Smooth muscle cell of the brain vasculature (primary cell): ENCODE measurements at regions not wholly inside any gene's neighbourhood (a gene's known extent, or its start where the extent isn't known, plus 50 kb on each side); places are given as distances from the start of the nearest gene placed in this dataset.

Experiments used
- DNase-seq: peaks from one replicate; pipeline ENCODE4 v3.0.0-alpha.2; 2012; ENCODE audit warnings: low read depth, low spot score

- DNase-seq: no peak
These were observed 139.3 kb upstream of the COL5A1 start for GRCh38 chr9:134502266-134502791.

GRCh38 chr9:134502809-134503211 is 138.8 kb upstream of the COL5A1 start:
- peak; percentile 92 for DNase-seq

GRCh38 chr9:134503301-134504105 is 138.1 kb upstream of the COL5A1 start:
- DNase-seq: no peak

GRCh38 chr9:134504106-134504385 is 137.6 kb upstream of the COL5A1 start:
- no peak for DNase-seq

- no peak for DNase-seq
These were observed 136.6 kb upstream of the COL5A1 start for GRCh38 chr9:134505032-134505431.

GRCh38 chr9:134509281-134509680 is 132.3 kb upstream of the COL5A1 start:
- no peak for DNase-seq

GRCh38 chr9:134509817-134510216 is 131.8 kb upstream of the COL5A1 start:
- DNase-seq: no peak

- no peak for DNase-seq
These were observed 127.1 kb upstream of the COL5A1 start for GRCh38 chr9:134514503-134514902.

GRCh38 chr9:134515026-134515821 is 126.4 kb upstream of the COL5A1 start:
- no peak for DNase-seq

- DNase-seq: no peak
These were observed 125.1 kb upstream of the COL5A1 start for GRCh38 chr9:134516464-134516863.

GRCh38 chr9:134517069-134517680 is 124.4 kb upstream of the COL5A1 start:
- no peak for DNase-seq

- no peak for DNase-seq
These were observed 123.5 kb upstream of the COL5A1 start for GRCh38 chr9:134518004-134518606.

- no peak for DNase-seq
These were observed 122.1 kb upstream of the COL5A1 start for GRCh38 chr9:134519375-134520070.

GRCh38 chr9:134521817-134522501 is 119.6 kb upstream of the COL5A1 start:
- DNase-seq: no peak

GRCh38 chr9:134522502-134522848 is 119.1 kb upstream of the COL5A1 start:
- DNase-seq: no peak

- DNase-seq: no peak
These were observed 118.6 kb upstream of the COL5A1 start for GRCh38 chr9:134522976-134523375.

- DNase-seq: no peak
These were observed 116.4 kb upstream of the COL5A1 start for GRCh38 chr9:134525070-134525815.

- no peak for DNase-seq
These were observed 115.6 kb upstream of the COL5A1 start for GRCh38 chr9:134525841-134526583.
